ENCODE measurements at regions not wholly inside any gene's neighbourhood (a gene's known extent, or its start where the extent isn't known, plus 50 kb on each side); places are given as distances from the start of the nearest gene placed in this dataset.
"Not testable (repeated sequence)": the region's sequence is repeated elsewhere in the genome, so short reads cannot be mapped to it uniquely, and the experiment has no call there.

DNA sequence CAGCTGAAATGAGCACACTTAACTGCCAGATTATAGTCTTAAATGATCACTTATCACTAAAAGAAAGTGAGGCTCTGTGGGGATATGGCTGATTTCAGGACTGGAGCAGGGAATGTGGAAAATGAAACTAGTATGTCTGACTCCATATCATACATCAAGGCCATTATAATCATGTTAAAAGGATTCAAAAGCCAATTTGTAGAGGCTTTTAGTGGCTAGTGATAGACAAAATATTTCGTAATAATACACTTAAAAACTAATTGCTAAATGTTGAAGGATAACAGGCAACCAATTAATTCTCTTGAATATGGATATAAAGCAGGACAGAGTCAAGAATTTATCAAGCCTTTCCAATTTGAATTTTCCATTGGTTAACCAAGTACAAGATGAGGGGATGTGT, 358.1 kb upstream of the NDST3 start:
- no peak for DNase-seq (ENCODE audit: low read depth, low spot score)

DNA sequence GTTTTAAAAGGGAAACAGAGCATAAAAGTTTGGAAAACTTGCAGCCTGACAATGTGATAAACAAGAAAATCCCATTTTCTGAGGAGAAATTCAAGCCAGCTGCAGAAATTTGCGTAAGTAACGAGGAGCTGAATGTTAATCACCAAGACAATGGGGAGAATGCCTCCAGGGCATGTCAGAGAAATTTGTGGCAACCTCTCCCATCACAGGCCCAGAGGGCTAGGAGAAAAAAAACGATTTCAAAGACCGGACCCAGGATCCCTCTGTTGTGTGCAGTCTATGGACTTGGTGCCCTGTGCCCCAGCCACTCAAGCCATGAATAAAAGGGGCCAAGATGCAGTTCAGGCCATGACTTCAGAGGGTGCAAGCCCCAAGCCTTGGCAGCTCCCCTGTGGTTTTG, 355.4 kb upstream of the NDST3 start:
- DNase-seq (ENCODE audit: low read depth, low spot score): peak; percentile 51

DNA sequence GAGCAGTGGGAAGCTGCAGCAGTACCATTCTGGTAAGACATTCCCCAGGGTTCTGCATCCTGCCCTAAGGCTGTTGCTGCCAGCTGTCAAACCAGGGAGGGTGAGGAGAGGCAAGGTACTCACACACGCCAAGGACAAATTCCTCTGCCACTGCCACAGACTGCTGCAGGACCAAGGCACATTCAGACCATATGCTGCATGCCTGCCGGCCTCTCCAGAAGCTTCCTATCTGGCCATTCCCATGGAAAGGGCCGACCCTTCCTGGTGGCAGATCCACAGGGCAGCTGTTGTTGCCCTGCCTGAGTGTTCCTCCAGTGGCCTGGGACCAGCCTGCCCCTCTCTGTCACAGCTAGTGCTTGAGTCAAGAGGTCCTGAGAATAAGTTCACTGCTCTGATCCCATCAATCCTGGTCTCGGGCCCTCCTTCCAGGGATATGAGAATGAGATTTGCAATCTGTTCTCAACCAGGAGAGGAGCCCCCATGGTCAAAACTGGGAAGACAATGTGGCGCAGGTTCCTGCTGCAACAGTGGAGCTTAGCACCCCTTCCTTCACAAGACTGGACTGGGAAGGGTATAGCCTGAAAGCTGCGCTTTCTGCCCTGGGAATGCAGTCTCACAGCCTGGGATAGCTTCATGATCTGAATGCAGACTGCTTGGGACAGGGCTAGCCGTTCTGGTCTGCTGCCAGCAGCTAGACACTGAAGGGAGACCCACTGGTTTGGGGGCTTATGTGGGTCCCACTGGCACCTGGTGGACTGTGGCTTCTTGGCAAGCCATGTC, 342.5 kb upstream of the NDST3 start:
- DNase-seq (ENCODE audit: low read depth, low spot score): peak; percentile 16

DNA sequence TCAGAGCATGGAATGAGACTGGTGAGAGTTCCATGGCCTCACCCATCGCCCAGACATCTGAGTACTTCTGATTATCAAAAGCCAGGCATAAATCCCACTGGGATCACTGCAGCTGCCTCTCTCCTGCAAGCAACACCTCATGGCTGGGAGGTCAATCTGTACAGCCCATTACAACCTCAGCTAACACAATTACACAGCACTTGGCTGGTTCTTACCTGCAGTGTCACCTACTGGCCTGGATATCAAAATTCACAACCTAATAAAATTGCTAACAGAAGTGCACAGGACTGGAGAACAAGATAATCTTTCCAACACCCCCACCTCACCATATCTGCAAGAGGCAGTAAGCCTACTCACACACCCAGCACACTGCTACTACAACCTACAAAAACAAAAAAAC, 341.7 kb upstream of the NDST3 start:
- no peak for DNase-seq (ENCODE audit: low read depth, low spot score)

DNA sequence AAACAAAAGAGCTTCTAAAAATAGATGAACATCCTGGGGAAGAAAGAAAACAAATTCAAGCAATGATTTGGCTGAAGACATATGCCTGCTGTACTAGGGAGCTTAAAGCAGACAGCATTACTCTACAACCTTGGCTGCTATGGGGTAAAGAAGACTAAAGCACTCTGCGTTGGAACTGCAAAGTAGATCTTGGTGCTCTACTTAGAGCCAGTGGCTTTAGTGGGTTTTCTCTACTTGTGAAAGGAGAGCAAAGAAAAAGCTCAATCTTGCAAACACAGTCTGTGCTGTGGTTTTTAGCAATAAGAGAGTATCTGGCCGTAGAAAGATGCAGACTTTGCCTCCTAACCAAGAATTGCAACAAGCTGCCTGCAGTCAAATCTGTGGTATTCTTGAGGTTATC, 334.7 kb upstream of the NDST3 start:
- DNase-seq (ENCODE audit: low read depth, low spot score): no peak

DNA sequence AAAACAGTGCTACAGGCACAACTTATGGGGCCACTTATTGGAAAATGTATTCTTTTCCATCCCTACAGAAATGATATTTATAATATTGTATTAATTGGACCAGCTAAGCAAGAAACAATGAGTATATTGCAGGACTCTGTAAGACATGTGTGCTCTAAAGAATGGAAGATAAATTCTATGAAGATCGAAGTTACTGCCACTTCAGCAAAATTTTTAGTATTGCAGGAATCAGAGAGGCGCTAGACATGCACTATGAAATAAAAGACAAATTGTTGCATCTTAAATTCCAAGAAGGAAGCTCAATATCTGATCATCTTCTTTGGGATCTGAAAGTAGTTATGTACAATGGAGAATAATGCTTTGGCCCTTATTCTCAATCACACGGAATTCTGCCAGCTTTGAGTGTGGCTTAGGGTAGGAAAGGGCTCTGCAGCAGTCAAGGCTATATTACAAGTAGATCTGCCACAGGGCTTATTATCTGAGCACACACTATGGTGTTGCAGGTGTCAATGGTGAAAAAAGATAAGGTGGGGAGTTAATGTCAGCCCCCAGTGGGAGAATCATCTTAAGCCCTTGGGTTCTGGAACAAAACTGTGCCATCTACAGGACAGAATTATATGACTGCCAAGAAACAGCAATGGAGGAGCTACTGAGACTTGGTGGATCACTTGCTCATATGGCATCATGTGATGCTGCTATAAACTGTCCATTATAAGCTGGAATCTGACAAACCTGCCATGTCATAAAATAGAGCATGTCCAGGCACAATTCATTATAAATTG, 334.0 kb upstream of the NDST3 start:
- DNase-seq (ENCODE audit: low read depth, low spot score): peak; percentile 5

DNA sequence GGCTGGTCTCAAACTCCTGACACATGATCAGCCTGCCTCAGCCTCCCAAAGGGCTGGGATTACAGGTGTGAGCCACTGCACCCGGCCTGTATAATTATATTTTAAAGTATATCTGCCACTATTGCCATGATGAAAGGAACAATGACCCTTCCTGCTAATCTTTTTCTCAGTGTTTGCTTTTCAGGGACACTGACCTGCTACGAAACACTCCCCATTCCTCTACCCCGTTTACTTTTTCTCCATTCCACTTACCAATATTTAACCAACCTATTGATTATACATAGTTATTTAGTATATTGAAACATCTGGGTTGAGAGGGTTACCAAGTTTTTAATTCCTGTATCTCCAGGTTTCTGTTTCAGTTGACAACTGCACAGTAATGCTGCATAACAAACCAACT, 331.9 kb upstream of the NDST3 start:
- DNase-seq (ENCODE audit: low read depth, low spot score): no peak

DNA sequence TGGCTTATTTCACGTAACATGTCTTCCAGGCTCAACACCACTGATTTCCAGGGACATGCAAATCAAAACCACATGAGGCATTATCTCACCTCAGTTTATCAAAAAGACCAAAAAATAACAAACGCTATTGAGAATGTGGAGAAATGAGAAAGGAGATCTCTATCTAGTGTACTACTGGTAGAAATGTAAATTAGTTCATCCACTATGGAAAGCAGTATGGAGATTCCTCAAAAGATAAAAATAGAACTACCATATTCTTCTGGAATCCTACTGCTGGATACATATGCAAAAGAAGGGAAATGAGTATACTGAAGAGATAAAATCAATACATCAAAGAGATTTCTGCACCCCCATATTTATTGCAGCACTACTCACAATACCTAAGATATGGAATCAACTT, 329.6 kb upstream of the NDST3 start:
- no peak for DNase-seq (ENCODE audit: low read depth, low spot score)

DNA sequence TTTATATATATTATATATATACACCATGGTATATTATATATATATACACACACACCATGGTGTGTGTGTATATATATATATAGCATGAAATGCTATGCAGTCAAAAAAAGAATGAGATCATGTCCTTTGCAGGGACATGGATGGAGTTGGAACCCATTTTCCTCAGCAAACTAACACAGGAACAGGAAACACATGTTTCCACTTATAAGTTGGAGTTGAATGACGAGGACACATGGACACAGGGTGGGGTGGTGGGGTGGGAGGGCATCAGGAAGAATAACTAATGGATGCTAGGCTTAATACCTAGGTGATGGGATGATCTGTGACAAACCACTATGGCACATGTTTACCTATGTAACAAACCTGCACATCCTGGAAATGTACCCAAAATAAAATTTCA, 293.6 kb upstream of the NDST3 start:
- no peak for DNase-seq (ENCODE audit: low read depth, low spot score)

DNA sequence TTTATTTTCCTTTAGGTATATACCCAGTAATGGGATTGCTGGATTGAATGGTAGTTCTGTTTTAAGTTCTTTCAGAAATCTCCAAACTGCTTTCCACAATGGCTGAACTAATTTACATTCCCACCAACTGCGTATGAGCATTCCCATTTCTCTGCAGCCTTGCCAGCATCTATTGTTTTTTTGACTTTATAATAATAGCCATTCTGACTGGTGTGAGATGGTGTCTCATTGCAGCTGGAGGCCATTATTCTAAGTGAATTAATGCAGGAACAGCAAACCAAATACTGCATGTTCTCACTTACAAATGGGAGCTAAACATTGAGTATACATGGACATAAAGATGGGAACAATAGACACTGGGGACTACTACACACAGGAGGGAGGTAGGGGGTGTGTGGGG, 288.9 kb upstream of the NDST3 start:
- DNase-seq (ENCODE audit: low read depth, low spot score): not testable (repeated sequence)

DNA sequence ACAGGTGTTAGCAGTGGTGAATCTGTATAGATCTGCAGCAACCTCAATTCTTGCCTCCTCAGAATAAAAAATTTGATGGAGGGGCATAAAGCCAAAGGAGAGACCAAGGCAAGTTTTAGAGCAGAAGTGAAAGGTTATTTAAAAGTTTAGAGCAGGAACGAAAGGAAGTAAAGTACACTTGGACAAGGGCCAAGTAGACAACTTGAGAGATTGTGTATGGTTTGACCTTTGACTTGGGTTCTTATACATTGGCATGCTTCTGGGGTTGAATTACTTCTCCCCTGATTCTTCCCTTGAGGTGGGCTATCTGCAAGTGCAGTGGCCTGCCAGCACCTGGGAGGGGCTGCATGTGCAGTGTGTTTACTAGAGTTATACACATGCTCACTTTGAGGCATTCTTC, 278.8 kb upstream of the NDST3 start:
- no peak for DNase-seq (ENCODE audit: low read depth, low spot score)

DNA sequence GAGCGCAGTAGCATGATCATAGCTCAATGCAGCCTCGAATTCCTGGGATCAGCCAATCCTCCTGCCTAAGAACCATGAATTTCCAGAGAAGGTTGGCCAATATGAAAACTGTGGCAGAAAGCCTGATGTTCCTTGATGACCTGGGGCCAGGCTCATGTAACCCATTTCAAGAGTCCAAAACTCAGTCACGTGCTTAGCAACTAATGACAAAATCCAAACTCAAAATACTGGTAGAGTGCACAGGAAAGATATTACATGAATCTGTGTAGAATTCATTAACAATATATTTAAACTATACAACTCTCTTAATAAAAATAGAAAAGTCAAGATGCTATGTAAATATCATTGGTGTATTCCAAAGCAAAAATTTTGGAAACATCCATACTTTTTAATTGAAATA, 265.7 kb upstream of the NDST3 start:
- DNase-seq (ENCODE audit: low read depth, low spot score): no peak

DNA sequence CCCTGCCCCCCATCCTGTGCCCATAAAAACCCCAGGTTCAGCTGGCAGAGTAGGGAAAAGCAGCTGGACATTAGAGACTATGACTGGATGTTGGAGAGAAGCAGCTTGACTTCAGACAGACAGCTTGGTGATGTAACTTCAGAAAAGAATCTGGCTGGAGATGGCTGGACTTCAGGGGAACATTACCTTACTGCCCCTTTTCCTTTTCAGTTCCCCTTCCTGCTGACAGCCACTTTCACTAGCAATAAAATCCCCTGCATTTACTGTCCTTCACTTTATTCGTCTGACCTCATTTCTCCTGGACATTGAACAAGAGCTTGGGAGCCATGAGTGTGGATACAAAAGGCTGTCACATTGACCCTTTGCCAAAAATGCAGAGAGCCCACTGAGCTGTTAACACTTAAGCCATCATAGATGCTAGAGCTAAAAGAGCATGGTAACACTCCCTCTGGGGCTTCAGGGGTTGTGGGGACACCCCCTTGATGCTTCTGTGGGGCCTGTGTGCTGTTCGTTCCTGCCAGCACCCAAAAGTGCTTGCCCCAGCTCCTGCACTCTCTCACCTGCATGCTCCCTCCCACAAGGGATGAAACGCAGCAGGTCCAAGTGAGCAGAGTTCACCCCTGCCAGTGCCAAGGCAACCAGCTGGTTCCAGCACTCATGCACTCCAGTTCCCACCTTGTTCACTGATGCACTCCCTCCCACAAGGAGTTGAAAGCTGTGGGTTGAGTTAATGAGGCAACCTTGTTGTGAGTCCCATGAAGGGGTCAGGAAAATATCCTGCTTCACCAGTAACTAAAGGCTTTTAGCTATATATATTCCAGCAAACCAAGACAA, 263.8 kb upstream of the NDST3 start:
- no peak for DNase-seq (ENCODE audit: low read depth, low spot score)

DNA sequence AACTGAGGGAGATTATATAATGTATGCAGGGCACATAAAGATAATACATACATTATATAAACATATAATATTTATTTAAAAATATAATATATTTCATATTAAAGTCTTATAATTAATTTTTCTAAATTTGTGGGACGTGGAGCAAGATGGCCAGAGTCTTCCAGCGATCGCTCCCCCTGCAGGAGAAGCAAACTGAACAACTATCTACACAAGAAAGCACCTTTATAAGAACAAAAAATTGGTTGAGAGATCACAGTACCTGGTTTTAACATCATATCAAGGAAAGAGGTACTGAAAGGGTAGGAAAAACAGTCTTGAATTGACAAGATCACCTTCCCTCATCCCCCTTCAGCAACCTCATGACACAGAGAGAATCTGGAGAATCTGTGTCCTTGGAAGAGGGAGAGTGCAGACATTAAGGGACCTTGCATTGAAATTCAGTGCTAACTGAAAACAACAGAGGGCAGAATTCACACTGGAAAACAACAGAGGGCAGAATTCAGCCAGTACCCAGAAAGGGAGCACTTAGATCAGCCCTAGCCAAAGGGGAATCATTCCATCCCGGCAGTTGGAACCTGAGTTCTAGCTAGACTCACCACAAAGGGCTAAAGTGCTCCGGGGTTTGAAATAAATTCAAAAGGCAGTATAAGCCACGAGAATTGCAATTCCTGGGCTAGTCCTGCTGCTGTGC, 262.5 kb upstream of the NDST3 start:
- peak; percentile 25 for DNase-seq (ENCODE audit: low read depth, low spot score)

DNA sequence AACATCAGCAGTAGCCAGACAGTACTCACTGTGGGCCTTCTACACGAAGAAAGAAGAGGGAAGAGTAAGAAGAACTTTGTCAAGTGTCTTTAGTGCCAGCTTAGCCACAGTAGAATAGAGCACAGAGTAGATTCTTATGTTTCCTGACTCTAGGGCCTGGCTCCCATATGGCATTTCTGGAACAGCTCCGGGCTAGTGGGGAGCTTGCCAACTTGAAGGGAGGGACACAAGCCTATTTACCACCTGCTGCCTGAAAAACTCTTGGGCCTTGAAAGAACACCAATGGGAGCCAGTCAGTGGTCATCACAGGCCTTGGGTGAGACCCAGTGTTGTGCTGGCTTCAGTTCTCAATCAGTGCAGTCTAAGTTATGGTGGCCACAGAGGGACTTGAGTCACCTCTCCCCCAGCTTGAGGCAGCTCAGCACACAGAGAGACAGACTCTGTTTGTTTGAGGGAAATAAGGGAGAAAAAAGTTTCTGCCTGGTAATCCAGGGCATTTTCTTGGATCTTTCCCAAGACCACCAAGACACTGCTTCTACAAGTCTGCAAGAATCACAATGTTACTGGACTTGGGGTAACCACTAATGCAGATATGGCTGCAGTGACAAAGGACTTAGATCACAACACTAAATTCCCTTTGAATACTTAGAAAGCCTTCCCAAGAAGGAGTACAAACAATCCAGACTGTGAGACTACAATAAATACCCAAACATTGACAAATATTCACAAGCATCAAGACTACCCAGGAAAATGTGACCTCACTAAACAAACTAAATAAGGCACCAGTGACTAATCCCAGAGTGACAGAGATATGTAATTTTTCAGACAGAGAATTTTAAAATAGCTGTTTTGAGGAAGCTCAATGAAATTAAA, 261.0 kb upstream of the NDST3 start:
- no peak for DNase-seq (ENCODE audit: low read depth, low spot score)

DNA sequence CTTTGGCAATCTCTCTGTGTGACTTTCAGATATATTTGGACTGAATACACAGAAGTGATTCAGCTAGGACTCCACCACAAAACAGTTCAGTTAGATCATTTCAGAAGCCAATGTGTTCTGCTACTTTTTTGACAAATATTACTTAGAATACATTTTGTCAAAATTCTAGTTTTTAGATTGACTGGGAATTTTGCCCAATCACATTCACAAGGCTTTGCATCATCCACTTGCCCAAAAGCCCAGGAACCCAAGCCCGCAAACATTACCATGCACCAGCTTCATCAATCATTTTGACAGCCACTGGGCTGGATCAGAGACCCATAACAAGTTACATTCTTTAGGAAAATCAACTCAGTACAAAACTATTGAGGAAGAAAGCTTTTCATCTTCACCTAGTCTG, 256.6 kb upstream of the NDST3 start:
- DNase-seq (ENCODE audit: low read depth, low spot score): peak; percentile 10

DNA sequence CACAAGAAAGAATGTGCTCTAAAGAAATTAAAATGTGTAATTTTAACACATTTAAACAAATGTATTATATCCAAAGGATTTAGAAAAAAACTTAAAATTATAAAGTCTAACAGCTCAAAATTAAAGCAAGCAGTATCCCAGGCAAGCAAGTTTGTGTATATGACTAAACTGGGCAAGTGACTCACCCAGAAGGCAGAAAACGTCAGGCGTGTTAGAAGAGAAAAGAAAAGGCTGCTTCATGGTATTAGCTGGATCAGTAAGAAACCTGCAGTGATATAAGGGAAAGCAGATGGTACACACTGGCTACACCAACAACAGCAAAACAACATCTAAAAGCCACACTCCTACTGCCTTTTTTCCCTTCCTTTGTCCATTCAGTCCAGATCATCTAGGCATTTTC, 250.6 kb upstream of the NDST3 start:
- DNase-seq (ENCODE audit: low read depth, low spot score): no peak

DNA sequence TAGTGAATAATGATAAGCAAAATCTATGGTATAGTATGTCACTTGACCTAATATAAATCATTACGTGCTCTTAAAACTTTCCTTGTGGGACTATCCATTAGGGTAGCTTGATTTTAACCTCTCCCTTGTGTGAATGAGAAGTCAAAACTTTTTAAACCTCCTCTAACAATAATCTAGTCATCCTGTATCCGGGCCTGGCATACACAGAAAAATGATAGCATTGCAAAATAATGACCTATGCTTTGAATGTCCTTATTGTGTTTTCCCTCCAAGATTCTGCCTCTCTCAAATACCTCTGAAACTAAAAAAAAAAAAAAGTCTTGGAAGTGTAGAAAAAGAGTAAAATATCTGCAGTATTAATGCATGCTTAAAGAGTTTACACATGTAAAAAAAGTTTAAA, 250.0 kb upstream of the NDST3 start:
- DNase-seq (ENCODE audit: low read depth, low spot score): no peak

DNA sequence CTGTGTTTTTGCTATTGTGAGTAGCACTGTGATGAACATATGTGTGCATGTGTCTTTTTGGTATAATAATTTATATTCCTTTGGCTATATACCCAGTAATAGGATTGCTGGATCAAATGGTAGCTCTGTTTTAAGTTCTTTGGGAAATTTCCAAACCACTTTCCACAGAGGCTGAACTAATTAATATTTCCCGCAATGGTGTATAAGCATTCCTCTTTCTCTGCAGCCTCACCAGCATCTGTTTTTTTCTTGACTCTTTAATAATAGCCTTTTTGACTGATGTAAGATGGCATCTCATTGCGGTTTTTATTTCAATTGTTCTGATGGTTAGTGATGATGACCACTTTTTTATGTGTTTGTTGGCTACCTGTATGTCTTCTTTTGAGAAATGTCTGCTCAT, 247.7 kb upstream of the NDST3 start:
- no peak for DNase-seq (ENCODE audit: low read depth, low spot score)

DNA sequence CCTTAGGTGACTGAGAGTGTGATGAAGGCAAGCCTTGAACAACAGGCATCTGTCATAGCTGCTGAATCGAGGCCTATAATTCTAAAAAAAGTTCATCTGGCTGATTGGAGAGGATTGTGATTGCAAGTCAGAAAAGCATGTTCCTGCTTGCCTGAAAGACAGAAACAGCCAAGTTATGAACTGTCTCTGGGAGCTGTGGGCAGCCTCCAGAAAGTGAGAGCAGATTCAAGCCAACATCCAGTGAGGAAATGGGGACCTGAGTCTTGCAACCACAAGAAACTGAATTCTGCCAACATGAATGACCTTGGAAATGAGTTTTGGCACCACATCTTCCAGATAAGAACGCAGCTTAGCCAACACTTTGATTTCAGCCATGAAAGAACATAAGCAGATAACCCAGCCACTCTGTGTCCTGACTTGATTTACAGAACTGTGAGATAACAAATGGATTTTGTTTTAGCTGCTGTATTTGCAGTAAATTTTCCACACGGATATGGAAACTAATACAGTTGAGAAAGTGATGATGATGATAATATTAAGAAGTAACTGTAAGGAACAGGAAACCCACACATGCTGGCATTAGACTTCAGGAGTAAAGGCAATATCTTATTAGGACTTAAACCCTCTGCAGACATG, 240.3 kb upstream of the NDST3 start:
- DNase-seq (ENCODE audit: low read depth, low spot score): no peak

Data from ELF-1 (cell line).